Hepatocyte (in vitro differentiated cells): ENCODE measurements at regions not wholly inside any gene's neighbourhood (a gene's known extent, or its start where the extent isn't known, plus 50 kb on each side); places are given as distances from the start of the nearest gene placed in this dataset.
A peak's percentile ranks its signal among the peaks of the same experiment; 100 is the strongest.

Source experiments
- DNase-seq: peaks from one replicate; pipeline ENCODE4 v3.0.0-alpha.2; 2016; ENCODE audit warnings: low spot score
- H2AFZ ChIP-seq: fragments of 200-600 bp; sonication (generic); 2 replicates; pipeline ENCODE4 v1.6.0; 2016; ENCODE audit warnings: antibody characterized with exemption, mild to moderate bottlenecking
- H3K27ac ChIP-seq: fragments of 200-600 bp; sonication (generic); 2 replicates; pipeline ENCODE4 v1.5.1; 2016; ENCODE audit warnings: mild to moderate bottlenecking
- H3K27me3 ChIP-seq: fragments of 200-600 bp; sonication (generic); 2 replicates; pipeline ENCODE4 v1.6.1; 2016
- H3K36me3 ChIP-seq: fragments of 200-600 bp; sonication (generic); replicated peaks from 2 replicates; pipeline ENCODE4 v1.5.1; 2016; ENCODE audit warnings: low read depth; ENCODE audit not compliant: insufficient read depth
- H3K4me1 ChIP-seq: fragments of 200-600 bp; sonication (generic); 2 replicates; pipeline ENCODE4 v1.5.1; 2016; ENCODE audit warnings: mild to moderate bottlenecking, moderate library complexity; ENCODE audit not compliant: insufficient read depth
- H3K4me2 ChIP-seq: fragments of 200-600 bp; sonication (generic); 2 replicates; pipeline ENCODE4 v1.6.0; 2016
- H3K4me3 ChIP-seq: fragments of 200-600 bp; sonication (generic); 2 replicates; pipeline ENCODE4 v1.5.1; 2016; ENCODE audit warnings: mild to moderate bottlenecking
- H3K79me2 ChIP-seq: fragments of 200-600 bp; sonication (generic); 2 replicates; pipeline ENCODE4 v1.6.0; 2017; ENCODE audit warnings: mild to moderate bottlenecking
- H3K9me2 ChIP-seq: fragments of 200-600 bp; sonication (generic); replicated peaks from 2 replicates; pipeline ENCODE4 v1.6.0; 2017; ENCODE audit warnings: mild to moderate bottlenecking; ENCODE audit not compliant: insufficient read depth
- H3K9me3 ChIP-seq: fragments of 200-600 bp; sonication (generic); 2 replicates; pipeline ENCODE4 v1.5.1; 2016; ENCODE audit warnings: low read depth, mild to moderate bottlenecking
- H4K20me1 ChIP-seq: fragments of 200-600 bp; sonication (generic); 2 replicates; pipeline ENCODE4 v1.6.0; 2016; ENCODE audit warnings: mild to moderate bottlenecking; ENCODE audit not compliant: insufficient read depth, poor library complexity, severe bottlenecking
- EZH2 ChIP-seq: fragments of 200-600 bp; sonication (generic); IDR thresholded peaks from 2 replicates; pipeline ENCODE4 v1.6.1; 2016; ENCODE audit warnings: antibody characterized with exemption, mild to moderate bottlenecking, borderline replicate concordance
- EZH2phosphoT487 ChIP-seq: fragments of 200-600 bp; sonication (generic); IDR thresholded peaks from one replicate; pipeline ENCODE4 v1.6.1; 2018; ENCODE audit warnings: antibody characterized with exemption, mild to moderate bottlenecking, low read depth, moderate library complexity; ENCODE audit not compliant: unreplicated experiment, severe bottlenecking
- WGBS: methylation state at CpG from one replicate; pipeline ENCODE4 v1.1.6; 2016; ENCODE audit warnings: low lambda C conversion rate; ENCODE audit errors: missing lambda C conversion rate; 5-methylcytosine and 5-hydroxymethylcytosine counted together
- TF ChIP-seq, protein P1 (sequence below): fragments of 200-600 bp; sonication (generic); IDR thresholded peaks from 2 replicates; pipeline ENCODE4 v1.5.1; 2016; ENCODE audit warnings: antibody characterized with exemption, mild to moderate bottlenecking; ENCODE audit not compliant: poor library complexity

DNA sequence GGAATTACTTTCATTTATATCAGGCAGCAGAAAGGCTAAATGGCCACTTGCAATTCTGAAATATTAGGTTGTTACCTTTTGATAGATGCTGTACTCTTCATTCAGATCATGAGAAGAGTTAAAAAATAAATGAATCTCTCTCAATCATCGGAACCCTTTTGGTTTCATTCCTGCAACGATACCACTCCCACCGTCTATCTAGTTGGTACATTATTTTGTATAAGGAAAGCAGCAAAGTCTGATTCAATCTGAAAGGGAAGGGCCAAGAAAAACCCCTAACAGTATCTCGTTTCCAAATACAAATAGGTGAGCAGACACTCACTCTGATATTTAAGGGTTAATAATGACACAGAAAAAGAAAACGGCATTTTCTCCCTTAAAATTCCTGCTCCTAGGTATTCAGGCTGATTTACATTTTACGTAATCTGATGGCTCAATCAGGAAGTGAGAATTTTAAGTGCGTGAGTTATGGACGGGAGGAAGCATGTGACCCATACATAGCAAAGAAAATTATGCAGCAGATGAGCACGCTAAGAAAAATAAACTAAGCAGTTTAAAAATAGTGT, 209.4 kb upstream of the KLF14 start:
- no peak overlapping the region for H2AFZ ChIP-seq
- no peaks in the 10 kb centered on the region for H3K9me2 ChIP-seq
- no peaks in the 10 kb centered on the region for H3K79me2 ChIP-seq
- 59% methylated on average over 9 of the region's 9 CpGs for whole genome bisulfite sequencing
- H3K27me3 ChIP-seq = no peaks in the 10 kb centered on the region
- H4K20me1 ChIP-seq = no peaks in the 10 kb centered on the region
- no peak overlapping the region for H3K27ac ChIP-seq
- no peaks in the 10 kb centered on the region for H3K4me1 ChIP-seq
- no peaks in the 10 kb centered on the region for H3K9me3 ChIP-seq
- DNase-seq = no peak
- H3K36me3 ChIP-seq = no peaks in the 10 kb centered on the region
- no peak overlapping the region for H3K4me3 ChIP-seq
- no peak for TF ChIP-seq EZH2phosphoT487
- TF ChIP-seq EZH2 = no peak
- TF ChIP-seq, protein P1, sequence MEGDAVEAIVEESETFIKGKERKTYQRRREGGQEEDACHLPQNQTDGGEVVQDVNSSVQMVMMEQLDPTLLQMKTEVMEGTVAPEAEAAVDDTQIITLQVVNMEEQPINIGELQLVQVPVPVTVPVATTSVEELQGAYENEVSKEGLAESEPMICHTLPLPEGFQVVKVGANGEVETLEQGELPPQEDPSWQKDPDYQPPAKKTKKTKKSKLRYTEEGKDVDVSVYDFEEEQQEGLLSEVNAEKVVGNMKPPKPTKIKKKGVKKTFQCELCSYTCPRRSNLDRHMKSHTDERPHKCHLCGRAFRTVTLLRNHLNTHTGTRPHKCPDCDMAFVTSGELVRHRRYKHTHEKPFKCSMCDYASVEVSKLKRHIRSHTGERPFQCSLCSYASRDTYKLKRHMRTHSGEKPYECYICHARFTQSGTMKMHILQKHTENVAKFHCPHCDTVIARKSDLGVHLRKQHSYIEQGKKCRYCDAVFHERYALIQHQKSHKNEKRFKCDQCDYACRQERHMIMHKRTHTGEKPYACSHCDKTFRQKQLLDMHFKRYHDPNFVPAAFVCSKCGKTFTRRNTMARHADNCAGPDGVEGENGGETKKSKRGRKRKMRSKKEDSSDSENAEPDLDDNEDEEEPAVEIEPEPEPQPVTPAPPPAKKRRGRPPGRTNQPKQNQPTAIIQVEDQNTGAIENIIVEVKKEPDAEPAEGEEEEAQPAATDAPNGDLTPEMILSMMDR = no peak
- peak overlapping the region; percentile 17 for H3K4me2 ChIP-seq

DNA sequence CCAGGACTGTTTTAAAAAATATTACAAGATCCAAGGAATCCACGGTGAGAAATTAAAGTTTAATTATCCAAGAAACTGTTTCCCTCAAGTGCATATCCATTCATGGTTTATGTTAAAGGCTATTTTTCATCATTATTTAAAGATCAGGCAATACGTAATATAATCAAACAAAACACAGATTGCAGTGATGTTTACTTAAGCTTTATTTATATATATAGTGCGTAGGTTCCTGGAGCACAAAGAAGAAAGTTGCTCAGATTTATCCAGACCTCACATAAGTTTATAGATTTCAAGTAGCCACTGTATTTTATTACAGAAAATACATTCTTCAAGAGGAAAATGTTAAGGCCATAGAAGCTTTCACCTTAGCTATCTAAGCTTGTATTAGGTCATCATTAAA, 210.0 kb upstream of the KLF14 start:
- 57% methylated on average over 3 of the region's 3 CpGs for WGBS
- Histone ChIP-seq H3K27ac (no peak overlapping the region), H3K79me2 (no peaks in the 10 kb centered on the region), H3K9me2 (no peaks in the 10 kb centered on the region), H3K4me2 (no peak overlapping the region), H3K4me3 (no peak overlapping the region), H3K36me3 (no peaks in the 10 kb centered on the region), H4K20me1 (no peaks in the 10 kb centered on the region), H3K9me3 (no peaks in the 10 kb centered on the region), H3K4me1 (no peaks in the 10 kb centered on the region), H2AFZ (no peak overlapping the region), H3K27me3 (no peaks in the 10 kb centered on the region)
- TF ChIP-seq EZH2 = no peak
- TF ChIP-seq, protein P1 = no peak
- TF ChIP-seq EZH2phosphoT487 = no peak
- no peak for DNase-seq

DNA sequence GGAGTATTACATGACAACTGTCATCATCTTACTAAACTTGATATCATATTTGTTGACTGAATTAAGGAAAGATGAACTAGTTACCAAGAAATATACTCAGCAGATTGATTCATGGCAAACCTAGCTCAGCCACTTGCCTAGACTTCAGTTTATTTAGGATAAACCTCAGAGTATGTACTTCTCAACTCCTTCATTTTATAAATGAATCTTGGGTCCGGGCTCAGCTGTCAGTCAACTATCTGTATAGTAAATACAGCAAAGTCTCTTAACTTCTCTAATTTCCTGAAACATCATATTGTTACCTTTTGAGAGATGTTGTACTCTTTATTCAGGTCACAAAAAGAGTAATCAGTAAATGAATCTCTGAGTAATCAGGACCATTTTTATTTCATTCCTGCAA, 211.0 kb upstream of the KLF14 start:
- TF ChIP-seq EZH2phosphoT487 (no peak), EZH2 (no peak)
- TF ChIP-seq, protein P1 = no peak
- no peak overlapping the region for H3K27ac ChIP-seq
- H3K9me2 ChIP-seq = no peaks in the 10 kb centered on the region
- no peak overlapping the region for H3K4me3 ChIP-seq
- H3K4me1 ChIP-seq = no peaks in the 10 kb centered on the region
- no peaks in the 10 kb centered on the region for H3K9me3 ChIP-seq
- H3K36me3 ChIP-seq = no peaks in the 10 kb centered on the region
- no peak overlapping the region for H2AFZ ChIP-seq
- no peak overlapping the region for H3K4me2 ChIP-seq
- WGBS = 86% methylated on average over 1 of the region's 1 CpG
- H3K79me2 ChIP-seq = no peaks in the 10 kb centered on the region
- DNase-seq = no peak
- no peaks in the 10 kb centered on the region for H3K27me3 ChIP-seq
- H4K20me1 ChIP-seq = no peaks in the 10 kb centered on the region

DNA sequence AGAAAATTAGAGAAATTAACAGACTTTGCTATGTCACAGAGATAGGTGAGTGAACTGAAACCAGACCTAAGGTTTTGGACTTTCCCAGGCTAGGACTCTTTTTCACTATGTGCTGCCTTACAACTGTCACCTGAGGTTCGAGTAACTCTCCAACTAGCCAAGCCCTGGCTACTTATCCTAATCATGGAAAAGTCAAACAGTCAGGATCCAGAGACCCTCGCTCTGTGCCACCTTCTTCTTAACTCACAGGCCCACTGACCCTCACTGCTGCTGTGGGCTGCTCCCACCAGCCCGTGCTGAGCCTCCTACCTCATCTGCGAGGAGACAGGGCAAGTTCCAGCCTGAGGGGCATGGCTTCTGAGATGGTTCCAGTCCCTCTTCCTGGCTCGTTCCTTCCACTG, 211.4 kb upstream of the KLF14 start:
- Histone ChIP-seq H3K79me2 (no peaks in the 10 kb centered on the region), H3K36me3 (no peaks in the 10 kb centered on the region), H2AFZ (no peak overlapping the region), H3K4me2 (no peak overlapping the region), H4K20me1 (no peaks in the 10 kb centered on the region), H3K4me3 (no peak overlapping the region), H3K4me1 (no peaks in the 10 kb centered on the region), H3K9me2 (no peaks in the 10 kb centered on the region), H3K9me3 (no peaks in the 10 kb centered on the region), H3K27ac (no peak overlapping the region), H3K27me3 (no peaks in the 10 kb centered on the region)
- WGBS = 94% methylated on average over 5 of the region's 5 CpGs
- TF ChIP-seq, protein P1 = no peak
- TF ChIP-seq EZH2 = no peak
- TF ChIP-seq EZH2phosphoT487 = no peak
- no peak for DNase-seq
